HepG2 (cell line): ENCODE measurements at regions not wholly inside any gene's neighbourhood (a gene's known extent, or its start where the extent isn't known, plus 50 kb on each side); places are given as distances from the start of the nearest gene placed in this dataset.

ENCODE experiments used
- ATAC-seq: fragments of 200-7000 bp; cut with Tn5 transposase; 3 replicates; pipeline ENCODE4 v1.9.1; 2020; ENCODE audit warnings: mild to moderate bottlenecking, moderate library complexity
- BruUV-seq: library from RNA; stranded (reverse); fragments of 400-500 nt; replicated peaks from 2 replicates; lab custom pipeline; 2021; lab: Mats Ljungman, UMichigan
- CTCF ChIA-PET: fragments of 300-600 bp; formaldehyde crosslinking; extraction: SDS; loops from one replicate; lab custom pipeline; 2021; ENCODE audit warnings: low total read pairs, inconsistent platforms, low intra/inter-chr PET ratio; lab: Yijun Ruan, JAX
- POLR2A ChIA-PET: fragments of 350-600 bp; sonication (Branson Sonifier 250); formaldehyde crosslinking; loops from one replicate; lab custom pipeline; 2020; ENCODE audit warnings: antibody characterized with exemption, inconsistent platforms; lab: Yijun Ruan, JAX
- DNase-seq: peaks from one replicate; pipeline ENCODE4 v3.0.0-alpha.2; 2015; ENCODE audit warnings: low spot score
- FAIRE-seq: peaks from 3 replicates; lab custom pipeline; 2011; peaks lifted over from hg19 to GRCh38; lab: Jason Lieb, UNC
- H2AFZ ChIP-seq: one replicate; pipeline ENCODE4 v1.6.1; 2011; ENCODE audit warnings: low read length, inconsistent platforms
- H3K27ac ChIP-seq: fragments of 300-600 bp; 3 replicates; pipeline ENCODE4 v1.8.0; 2011; ENCODE audit warnings: mixed run types, mild to moderate bottlenecking, mixed read lengths, low read length, inconsistent platforms; ENCODE audit not compliant: insufficient read depth; ENCODE audit errors: extremely low read length
- H3K27me3 ChIP-seq, 2 experiments: fragments of 200-600 bp in 1 of 2; 2 replicates in 1 of 2; 3 replicates in 1 of 2; pipeline versions ENCODE4 v1.6.0 to v1.8.0; 2011; ENCODE audit warnings: low read length in 2 of 2, mild to moderate bottlenecking in 2 of 2, moderate library complexity in 2 of 2, inconsistent platforms in 1 of 2; ENCODE audit not compliant: insufficient read depth in 2 of 2, control insufficient read depth in 1 of 2
- H3K36me3 ChIP-seq, 2 experiments: fragments of 200-600 bp in 1 of 2; replicated peaks in 1 of 2; 2 replicates in 1 of 2; 3 replicates in 1 of 2; pipeline versions ENCODE4 v1.5.1 to v1.8.0; 2011; ENCODE audit warnings: low read length in 2 of 2, inconsistent platforms in 1 of 2; ENCODE audit not compliant: insufficient read depth in 2 of 2, control insufficient read depth in 1 of 2
- H3K4me1 ChIP-seq: 2 replicates; pipeline ENCODE4 v1.5.1; 2012; ENCODE audit warnings: low read length, inconsistent platforms; ENCODE audit not compliant: insufficient read depth
- H3K4me2 ChIP-seq: 2 replicates; pipeline ENCODE4 v1.6.0; 2011; ENCODE audit warnings: low read depth, low read length, inconsistent platforms
- H3K4me3 ChIP-seq, 3 experiments: fragments of 200-600 bp in 1 of 3; sonication (generic), shearing (Covaris generic) in 1 of 3; replicated peaks in 1 of 3; 2 replicates each; pipeline ENCODE4 v1.5.1; 2011 to 2016; ENCODE audit warnings: low read length in 3 of 3, inconsistent platforms in 2 of 3, low read depth in 2 of 3, mild to moderate bottlenecking in 2 of 3, control low read depth in 1 of 3, mixed read lengths in 1 of 3; ENCODE audit not compliant: insufficient read depth in 1 of 3
- H3K79me2 ChIP-seq: one replicate; pipeline ENCODE4 v1.6.1; 2011; ENCODE audit warnings: low read length, inconsistent platforms; ENCODE audit not compliant: insufficient read depth
- H3K9ac ChIP-seq: 2 replicates; pipeline ENCODE4 v1.6.0; 2011; ENCODE audit warnings: mild to moderate bottlenecking, low read depth, low read length, inconsistent platforms; ENCODE audit not compliant: insufficient read depth
- H3K9me3 ChIP-seq: 2 replicates; pipeline ENCODE4 v1.5.1; 2012; ENCODE audit warnings: mild to moderate bottlenecking, low read length
- H4K20me1 ChIP-seq: 2 replicates; pipeline ENCODE4 v1.6.0; 2011; ENCODE audit warnings: inconsistent platforms, mild to moderate bottlenecking, low read length, moderate library complexity; ENCODE audit not compliant: insufficient read depth
- KLF13 ChIP-seq: sonication (generic); formaldehyde crosslinking; IDR thresholded peaks from 2 replicates; pipeline ENCODE4 v1.4.0; 2020; ENCODE audit warnings: mild to moderate bottlenecking, missing genetic modification reagents
- MAFF ChIP-seq: IDR thresholded peaks from 2 replicates; pipeline ENCODE4 v1.6.1; 2011; ENCODE audit warnings: low read depth, low read length, improper control_type of control experiment
- MAFK ChIP-seq, 2 experiments: IDR thresholded peaks in 1 of 2; conservative IDR thresholded peaks in 1 of 2; 2 replicates each; pipeline ENCODE4 v1.6.1; 2011; ENCODE audit warnings: improper control_type of control experiment in 2 of 2, low read length in 2 of 2
- MAZ ChIP-seq, 2 experiments: sonication (generic) in 1 of 2; formaldehyde crosslinking in 1 of 2; IDR thresholded peaks; 2 replicates each; pipeline versions ENCODE4 v1.5.0 to v1.6.1; 2012 to 2020; ENCODE audit warnings: low read depth in 2 of 2, mild to moderate bottlenecking in 2 of 2, borderline replicate concordance in 1 of 2, improper control_type of control experiment in 1 of 2, low read length in 1 of 2, missing genetic modification reagents in 1 of 2, moderate library complexity in 1 of 2
- MBNL3 ChIP-seq: fragments of 250-450 bp; sonication (Bioruptor Pico); conservative IDR thresholded peaks from 2 replicates; pipeline ENCODE4 v1.8.0; 2022; ENCODE audit warnings: mild to moderate bottlenecking, inconsistent platforms
- PLRG1 ChIP-seq: fragments of 450-650 bp; conservative IDR thresholded peaks from 2 replicates; pipeline ENCODE4 v1.6.1; 2016
- ZBTB3 ChIP-seq: sonication (generic); formaldehyde crosslinking; IDR thresholded peaks from 2 replicates; pipeline ENCODE4 v1.4.0; 2020; ENCODE audit warnings: low read depth, mild to moderate bottlenecking, moderate library complexity, missing genetic modification reagents, borderline replicate concordance
- ZNF761 ChIP-seq: sonication (generic); formaldehyde crosslinking; conservative IDR thresholded peaks from 2 replicates; pipeline ENCODE4 v1.4.0; 2020; ENCODE audit warnings: mild to moderate bottlenecking, missing genetic modification reagents
- WGBS: methylation state at CpG from one replicate; pipeline ENCODE4 v1.1.6; 2017; ENCODE audit warnings: low lambda C conversion rate; 5-methylcytosine and 5-hydroxymethylcytosine counted together
- in situ Hi-C: cut with HindIII; loops from 2 replicates; pipeline ENCODE4 v1.10.0; 2017; ENCODE audit warnings: low pct_unique_long_range_greater_than_20kb; ENCODE audit not compliant: extremely low pct_ligation_motif_present
- intact Hi-C: fragments of 100-400 bp; cut with micrococcal nuclease; formaldehyde crosslinking; loops from one replicate; pipeline ENCODE4 v1.10.0; 2022; ENCODE audit not compliant: unreplicated experiment
- TF ChIP-seq, protein P1 (sequence below): sonication (generic); formaldehyde crosslinking; IDR thresholded peaks from 2 replicates; pipeline ENCODE4 v1.4.0; 2020; ENCODE audit warnings: missing genetic modification reagents
- TF ChIP-seq, protein P2 (sequence below): IDR thresholded peaks from 2 replicates; pipeline ENCODE4 v1.6.1; 2016; ENCODE audit warnings: low read depth, missing genetic modification reagents, missing compliant biosample characterization

DNA sequence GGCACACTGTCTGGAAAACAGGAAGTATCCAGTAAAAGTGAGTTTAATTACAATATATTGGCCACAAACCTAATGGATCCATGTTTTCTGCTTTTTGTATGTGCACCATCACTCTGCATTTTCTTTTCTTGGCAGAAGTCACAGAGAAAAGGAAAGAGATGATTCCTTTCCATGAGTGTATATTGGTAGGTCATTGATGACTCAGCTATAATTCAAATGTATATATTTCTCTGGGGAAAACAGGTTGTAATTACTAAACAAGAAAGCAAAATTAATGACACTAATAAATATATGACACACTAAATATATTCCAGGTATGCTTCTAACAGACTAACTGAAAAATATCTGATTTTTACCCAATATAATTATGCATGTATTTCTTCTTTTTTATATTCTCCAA, 105.9 kb upstream of the PCDH15 start:
- DNase-seq (no peak), ATAC-seq (no peak), FAIRE-seq (no peak)
- ChIA-PET CTCF (no interaction called here), POLR2A (no interaction called here)
- in situ Hi-C loops = no loop called here
- intact Hi-C loops = no loop called here
- BruUV-seq = no TSS peak
- Histone ChIP-seq H3K4me1 (no peaks in the 10 kb centered on the region), H3K36me3 (no peaks in the 10 kb centered on the region), H3K27ac (no peak overlapping the region), H4K20me1 (no peaks in the 10 kb centered on the region), H3K9ac (no peak overlapping the region), H3K27me3 (no peaks in the 10 kb centered on the region), H3K79me2 (no peaks in the 10 kb centered on the region), H2AFZ (no peak overlapping the region), H3K4me3 (no peak overlapping the region), H3K4me2 (no peak overlapping the region), H3K9me3 (no peaks in the 10 kb centered on the region)
- TF ChIP-seq MAFF (peak; percentile 78), MAZ (IDR thresholded peaks at IDR 0.05; ENCODE audit: borderline replicate concordance, low read depth, low read length) (no peak), MAZ (CRISPR knock-in tag; IDR thresholded peaks at IDR 0.05; ENCODE audit: low read depth) (no peak), MAFK (conservative IDR thresholded peaks at IDR 0.05 in 1 of 2, IDR thresholded peaks at IDR 0.05 in 1 of 2; ENCODE audit: low read length in 2 of 2) (peak; percentile 72 to 83)

DNA sequence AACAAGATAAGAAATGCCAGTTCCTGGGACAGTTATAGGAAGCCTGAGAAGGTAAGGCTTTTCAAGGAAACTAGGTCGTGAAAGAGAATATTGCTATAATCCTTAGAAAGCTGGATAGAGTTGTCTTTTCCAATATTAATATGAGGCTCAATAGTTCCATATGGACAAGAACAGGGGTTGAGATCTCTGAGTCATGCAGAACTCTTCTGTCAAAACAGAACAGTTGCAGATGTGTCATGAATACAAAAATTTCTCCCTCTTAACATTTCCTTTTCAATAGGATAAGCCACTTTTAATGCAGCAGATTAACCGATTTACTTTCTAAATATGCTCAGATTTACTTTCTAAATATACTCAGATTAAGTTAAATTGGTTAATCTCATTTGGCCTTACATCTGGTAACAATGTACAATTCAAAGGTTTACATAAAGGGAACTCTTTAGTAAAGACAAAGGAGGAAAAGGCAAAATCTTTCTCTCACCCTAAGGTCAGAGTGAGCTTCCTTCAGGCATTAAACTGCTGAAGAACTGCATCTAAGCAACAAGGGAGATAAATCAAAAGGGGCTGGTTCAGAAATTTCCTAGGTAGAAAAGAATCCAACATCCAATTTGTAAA, 104.7 kb upstream of the PCDH15 start:
- no peak for ATAC-seq

More for the DNA sequence above, 104.7 kb upstream of the PCDH15 start:
- no peak overlapping the region for H3K4me2 ChIP-seq
- no peaks in the 10 kb centered on the region for H3K9me3 ChIP-seq
- H3K27ac ChIP-seq = no peak overlapping the region
- CTCF ChIA-PET = no interaction called here
- in situ Hi-C loops (no loop called here), intact Hi-C loops (no loop called here)
- no peak for FAIRE-seq
- no peaks in the 10 kb centered on the region for H4K20me1 ChIP-seq
- BruUV-seq = no TSS peak
- no peaks in the 10 kb centered on the region for H3K79me2 ChIP-seq
- H3K4me3 ChIP-seq = no peak overlapping the region
- POLR2A ChIA-PET = no interaction called here
- H3K4me1 ChIP-seq = no peaks in the 10 kb centered on the region
- WGBS = 0% methylated on average over 2 of the region's 2 CpGs
- no peak overlapping the region for H2AFZ ChIP-seq
- no peak for DNase-seq
- no peaks in the 10 kb centered on the region for H3K27me3 ChIP-seq
- no peaks in the 10 kb centered on the region for H3K36me3 ChIP-seq
- no peak overlapping the region for H3K9ac ChIP-seq
- TF ChIP-seq MBNL3 (CRISPR knock-in tag) (no peak), PLRG1 (no peak), ZBTB3 (CRISPR knock-in tag) (no peak), KLF13 (CRISPR knock-in tag) (no peak), ZNF761 (CRISPR knock-in tag) (no peak)
- TF ChIP-seq, protein P1, sequence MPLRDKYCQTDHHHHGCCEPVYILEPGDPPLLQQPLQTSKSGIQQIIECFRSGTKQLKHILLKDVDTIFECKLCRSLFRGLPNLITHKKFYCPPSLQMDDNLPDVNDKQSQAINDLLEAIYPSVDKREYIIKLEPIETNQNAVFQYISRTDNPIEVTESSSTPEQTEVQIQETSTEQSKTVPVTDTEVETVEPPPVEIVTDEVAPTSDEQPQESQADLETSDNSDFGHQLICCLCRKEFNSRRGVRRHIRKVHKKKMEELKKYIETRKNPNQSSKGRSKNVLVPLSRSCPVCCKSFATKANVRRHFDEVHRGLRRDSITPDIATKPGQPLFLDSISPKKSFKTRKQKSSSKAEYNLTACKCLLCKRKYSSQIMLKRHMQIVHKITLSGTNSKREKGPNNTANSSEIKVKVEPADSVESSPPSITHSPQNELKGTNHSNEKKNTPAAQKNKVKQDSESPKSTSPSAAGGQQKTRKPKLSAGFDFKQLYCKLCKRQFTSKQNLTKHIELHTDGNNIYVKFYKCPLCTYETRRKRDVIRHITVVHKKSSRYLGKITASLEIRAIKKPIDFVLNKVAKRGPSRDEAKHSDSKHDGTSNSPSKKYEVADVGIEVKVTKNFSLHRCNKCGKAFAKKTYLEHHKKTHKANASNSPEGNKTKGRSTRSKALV = no peak
- TF ChIP-seq, protein P2, sequence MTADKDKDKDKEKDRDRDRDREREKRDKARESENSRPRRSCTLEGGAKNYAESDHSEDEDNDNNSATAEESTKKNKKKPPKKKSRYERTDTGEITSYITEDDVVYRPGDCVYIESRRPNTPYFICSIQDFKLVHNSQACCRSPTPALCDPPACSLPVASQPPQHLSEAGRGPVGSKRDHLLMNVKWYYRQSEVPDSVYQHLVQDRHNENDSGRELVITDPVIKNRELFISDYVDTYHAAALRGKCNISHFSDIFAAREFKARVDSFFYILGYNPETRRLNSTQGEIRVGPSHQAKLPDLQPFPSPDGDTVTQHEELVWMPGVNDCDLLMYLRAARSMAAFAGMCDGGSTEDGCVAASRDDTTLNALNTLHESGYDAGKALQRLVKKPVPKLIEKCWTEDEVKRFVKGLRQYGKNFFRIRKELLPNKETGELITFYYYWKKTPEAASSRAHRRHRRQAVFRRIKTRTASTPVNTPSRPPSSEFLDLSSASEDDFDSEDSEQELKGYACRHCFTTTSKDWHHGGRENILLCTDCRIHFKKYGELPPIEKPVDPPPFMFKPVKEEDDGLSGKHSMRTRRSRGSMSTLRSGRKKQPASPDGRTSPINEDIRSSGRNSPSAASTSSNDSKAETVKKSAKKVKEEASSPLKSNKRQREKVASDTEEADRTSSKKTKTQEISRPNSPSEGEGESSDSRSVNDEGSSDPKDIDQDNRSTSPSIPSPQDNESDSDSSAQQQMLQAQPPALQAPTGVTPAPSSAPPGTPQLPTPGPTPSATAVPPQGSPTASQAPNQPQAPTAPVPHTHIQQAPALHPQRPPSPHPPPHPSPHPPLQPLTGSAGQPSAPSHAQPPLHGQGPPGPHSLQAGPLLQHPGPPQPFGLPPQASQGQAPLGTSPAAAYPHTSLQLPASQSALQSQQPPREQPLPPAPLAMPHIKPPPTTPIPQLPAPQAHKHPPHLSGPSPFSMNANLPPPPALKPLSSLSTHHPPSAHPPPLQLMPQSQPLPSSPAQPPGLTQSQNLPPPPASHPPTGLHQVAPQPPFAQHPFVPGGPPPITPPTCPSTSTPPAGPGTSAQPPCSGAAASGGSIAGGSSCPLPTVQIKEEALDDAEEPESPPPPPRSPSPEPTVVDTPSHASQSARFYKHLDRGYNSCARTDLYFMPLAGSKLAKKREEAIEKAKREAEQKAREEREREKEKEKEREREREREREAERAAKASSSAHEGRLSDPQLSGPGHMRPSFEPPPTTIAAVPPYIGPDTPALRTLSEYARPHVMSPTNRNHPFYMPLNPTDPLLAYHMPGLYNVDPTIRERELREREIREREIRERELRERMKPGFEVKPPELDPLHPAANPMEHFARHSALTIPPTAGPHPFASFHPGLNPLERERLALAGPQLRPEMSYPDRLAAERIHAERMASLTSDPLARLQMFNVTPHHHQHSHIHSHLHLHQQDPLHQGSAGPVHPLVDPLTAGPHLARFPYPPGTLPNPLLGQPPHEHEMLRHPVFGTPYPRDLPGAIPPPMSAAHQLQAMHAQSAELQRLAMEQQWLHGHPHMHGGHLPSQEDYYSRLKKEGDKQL = no peak
